GM21717 (cell line): ENCODE measurements at regions not wholly inside any gene's neighbourhood (a gene's known extent, or its start where the extent isn't known, plus 50 kb on each side); places are given as distances from the start of the nearest gene placed in this dataset.

Experiments used
- ATAC-seq: cut with Tn5 transposase; IDR thresholded peaks from one replicate; pipeline ENCODE4 v1.9.1; 2021; ENCODE audit warnings: mild to moderate bottlenecking, moderate library complexity; ENCODE audit not compliant: unreplicated experiment

DNA sequence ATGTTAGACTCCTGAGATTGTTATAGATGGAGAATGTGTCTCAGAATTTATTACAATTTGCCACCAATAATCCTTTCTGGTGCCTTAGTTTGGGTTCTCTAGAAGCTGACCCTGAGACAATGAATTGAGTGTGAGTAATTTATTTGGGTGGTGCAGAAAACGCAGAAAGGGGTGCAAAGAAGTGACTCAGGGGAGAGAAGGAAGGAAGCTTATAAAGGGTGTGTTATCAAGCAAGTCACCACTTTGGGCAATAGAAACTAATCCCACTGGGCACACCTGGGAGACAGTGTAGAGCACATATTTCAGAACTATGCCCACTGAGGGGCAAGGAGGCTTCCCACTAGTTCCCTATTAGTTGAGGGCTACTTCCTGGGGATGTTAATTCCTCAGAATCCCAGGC, 320.6 kb downstream of the MID1IP1 start:
- no peak for ATAC-seq

- ATAC-seq, result no peak
These were observed 324.6 kb downstream of the MID1IP1 start for GRCh38 chrX:39125834-39126233.

DNA sequence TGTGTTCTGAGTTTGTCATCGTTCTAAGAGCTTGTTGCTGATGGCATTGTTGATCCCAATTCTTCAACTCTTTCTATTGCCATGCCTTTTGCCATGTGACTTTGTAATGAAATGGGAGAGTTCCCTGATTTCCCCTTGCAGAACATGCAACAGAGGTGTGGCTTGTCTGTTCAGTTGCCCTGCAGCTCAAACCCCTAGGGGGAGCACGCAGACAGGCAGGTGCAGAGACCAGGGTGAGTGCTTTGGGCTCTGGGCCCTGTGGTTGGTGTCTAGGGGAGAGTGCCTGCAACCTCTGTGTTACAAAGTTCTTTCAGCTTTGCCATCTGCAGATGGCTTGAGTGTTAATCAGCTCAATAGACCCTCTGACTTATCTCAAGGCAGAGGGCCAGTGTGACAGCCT, 332.7 kb downstream of the MID1IP1 start:
- ATAC-seq, result no peak

GRCh38 chrX:39137363-39137954, 336.2 kb downstream of the MID1IP1 start:
- ATAC-seq, result no peak

DNA sequence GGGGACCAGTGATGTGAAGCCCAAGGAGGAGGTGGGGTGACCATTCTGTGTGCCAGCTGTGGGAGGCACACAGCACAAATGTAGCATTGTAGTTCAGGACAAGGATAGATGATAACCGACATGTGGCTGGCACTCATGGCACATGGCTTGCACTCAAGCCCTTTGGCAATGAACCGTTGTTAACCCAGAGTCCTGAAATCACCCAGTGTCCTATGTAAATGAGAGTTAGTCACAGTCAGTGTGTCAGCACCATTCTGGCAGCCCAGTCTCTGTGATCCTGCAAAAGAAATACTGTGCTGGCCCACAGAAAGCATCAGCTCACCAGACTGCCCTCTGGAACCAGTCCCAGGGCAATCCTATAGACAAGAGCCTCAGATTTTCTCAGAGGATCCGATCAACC, 339.3 kb downstream of the MID1IP1 start:
- ATAC-seq, result no peak

GRCh38 chrX:39144323-39144722, 343.1 kb downstream of the MID1IP1 start:
- ATAC-seq, result peak; percentile 54

GRCh38 chrX:39144956-39145355, 343.7 kb downstream of the MID1IP1 start:
- ATAC-seq, result peak; percentile 69

GRCh38 chrX:39145859-39146258, 344.6 kb downstream of the MID1IP1 start:
- no peak for ATAC-seq

DNA sequence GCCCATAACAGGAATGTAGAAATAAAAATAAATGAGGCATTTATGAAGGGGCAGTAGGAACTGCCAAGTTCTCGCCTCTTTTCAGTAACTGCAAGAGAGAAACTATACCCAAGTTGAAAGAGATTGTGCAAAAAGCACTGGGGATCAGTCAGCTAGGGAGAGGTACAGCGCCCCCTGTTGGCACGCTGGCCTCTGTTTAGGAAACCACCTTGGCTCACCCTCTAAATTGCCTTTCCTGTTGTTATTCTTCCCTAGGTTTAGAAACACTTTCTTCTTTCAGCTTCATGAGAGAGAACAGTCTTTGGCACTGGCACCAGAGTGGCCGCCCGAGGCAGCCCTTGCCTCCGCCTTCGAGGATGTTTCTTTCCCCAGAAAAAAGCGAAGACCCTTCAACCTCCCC, 348.5 kb downstream of the MID1IP1 start:
- ATAC-seq, result no peak

- ATAC-seq, result no peak
These were observed 349.0 kb downstream of the MID1IP1 start for GRCh38 chrX:39150220-39150619.

DNA sequence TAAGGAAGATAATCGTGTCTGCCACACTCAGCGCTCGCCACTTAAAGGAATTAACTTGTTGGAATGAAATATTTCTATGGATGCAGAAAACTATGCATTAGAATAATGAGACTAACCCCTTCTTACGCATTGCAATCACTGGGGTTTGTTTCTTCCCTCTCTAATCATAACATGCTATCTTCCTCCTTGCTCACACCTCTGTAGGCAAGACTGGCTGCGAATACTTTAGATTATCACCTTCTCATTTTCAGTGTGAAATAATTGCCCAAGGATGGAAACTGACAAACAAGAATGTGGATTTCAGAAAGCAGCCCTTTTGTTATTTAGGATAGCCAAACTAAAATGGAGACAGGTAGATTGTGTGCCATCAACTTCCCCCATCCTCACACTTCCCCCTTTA, 349.4 kb downstream of the MID1IP1 start:
- ATAC-seq, result no peak

DNA sequence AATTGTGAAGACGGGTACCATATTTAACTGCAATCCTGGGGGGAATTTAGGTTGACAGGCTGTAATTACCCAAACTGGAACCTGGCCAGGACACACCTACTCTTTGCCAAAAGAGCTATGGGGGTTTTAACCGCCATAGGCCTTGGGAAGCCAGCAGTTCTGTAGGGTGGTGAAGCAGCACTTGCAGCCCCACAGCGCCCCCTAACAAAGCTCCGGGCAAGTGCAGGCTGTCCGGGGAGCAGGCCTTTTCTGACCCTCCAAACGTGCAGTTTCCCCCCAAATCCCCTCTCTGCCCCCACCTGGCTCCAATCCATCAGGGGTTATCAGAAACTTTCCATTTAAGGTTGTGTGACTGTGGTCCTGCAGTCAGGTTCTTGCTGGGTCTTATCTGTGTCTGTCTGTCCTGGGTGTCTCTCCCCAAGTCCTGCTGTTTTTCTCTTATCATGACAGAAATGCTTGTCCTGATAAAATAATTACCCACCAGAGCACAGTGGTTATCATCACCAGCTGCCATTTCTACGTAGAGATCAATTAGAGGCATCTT, 350.9 kb downstream of the MID1IP1 start:
- no peak for ATAC-seq

DNA sequence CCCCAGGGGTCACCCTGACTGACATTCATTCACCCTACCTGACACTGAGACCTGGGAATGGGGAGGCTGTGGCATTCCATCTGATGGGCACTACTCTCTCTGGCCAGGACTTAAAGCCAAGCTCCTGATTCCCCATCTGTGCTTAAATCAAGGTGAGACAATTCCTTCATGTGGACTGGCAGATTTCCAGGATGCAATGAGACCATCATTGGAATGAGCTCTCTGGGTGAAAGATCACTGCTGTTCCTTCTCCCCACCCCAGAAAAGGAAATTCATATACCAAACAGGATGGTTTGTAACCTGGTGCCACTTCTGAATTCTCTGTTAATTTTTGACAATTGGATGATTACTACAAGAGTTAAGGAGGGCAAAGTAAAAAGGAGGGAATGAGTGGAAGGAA, 354.8 kb downstream of the MID1IP1 start:
- ATAC-seq, result no peak

DNA sequence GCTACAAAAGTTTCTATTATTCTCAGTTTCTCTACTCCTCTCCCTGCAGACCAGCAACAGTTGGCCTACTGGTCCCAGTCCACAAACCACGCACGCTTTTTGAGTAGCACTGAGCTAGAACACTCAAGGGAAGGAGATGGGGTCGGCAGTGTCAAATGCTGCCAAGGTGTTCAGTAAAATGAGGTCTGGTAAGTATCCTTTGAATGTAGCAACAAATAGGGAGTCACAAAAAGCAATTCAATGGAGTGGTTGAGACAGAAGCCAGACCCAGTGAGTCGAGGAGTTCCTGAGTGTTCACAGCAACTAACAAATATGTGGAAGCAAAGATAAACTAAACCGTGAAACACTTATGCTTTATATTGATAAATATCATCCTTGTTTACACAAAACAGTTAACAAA, 355.7 kb downstream of the MID1IP1 start:
- no peak for ATAC-seq

DNA sequence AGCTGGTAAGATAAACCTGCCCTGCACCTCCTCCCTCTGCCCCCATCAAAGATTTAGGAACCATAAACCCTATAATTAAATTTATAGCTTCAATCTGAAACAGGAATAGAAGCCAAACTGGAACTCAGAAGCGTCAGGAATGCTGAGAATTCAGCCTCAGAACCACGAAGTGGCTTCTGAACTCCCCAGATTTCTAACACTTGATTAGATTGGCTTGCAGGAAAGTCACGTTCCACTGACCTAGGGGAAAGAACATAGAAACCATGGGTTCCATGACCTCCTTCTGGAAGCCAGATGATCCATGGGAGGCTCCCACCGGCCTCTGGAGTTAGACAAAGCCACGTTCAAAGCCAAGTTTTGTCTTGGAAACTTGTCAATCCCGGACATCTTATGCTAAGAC, 356.5 kb downstream of the MID1IP1 start:
- ATAC-seq, result no peak

- ATAC-seq, result peak; percentile 43
These were observed 357.8 kb downstream of the MID1IP1 start for GRCh38 chrX:39158801-39159657.

DNA sequence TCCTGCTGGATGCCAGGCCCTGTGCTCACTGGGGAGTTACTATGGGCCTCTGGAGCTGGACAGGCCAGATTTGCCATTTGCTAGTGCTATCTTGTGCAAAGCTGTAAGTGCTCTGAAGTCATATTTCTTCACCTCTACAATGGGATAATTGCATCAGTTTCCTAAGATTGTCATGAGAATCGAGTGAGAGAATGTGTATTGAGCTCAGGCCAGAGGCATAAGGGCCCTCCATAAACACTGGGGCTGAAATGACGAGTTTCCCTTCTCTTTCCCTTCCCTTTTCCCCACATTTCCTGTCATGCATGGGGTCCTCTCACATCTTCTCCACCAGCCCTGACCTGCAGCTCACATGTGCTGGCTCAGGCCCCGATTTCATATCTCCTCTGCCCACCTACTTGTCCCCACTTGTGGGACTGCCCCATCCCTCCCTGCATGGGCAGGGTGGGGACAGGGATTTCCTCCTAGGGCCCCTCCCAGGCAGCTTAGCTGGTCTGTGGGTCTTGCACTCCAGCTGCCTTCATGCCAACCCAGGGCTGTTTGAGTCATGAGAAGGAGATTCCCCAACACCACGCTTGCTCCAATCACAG, 358.8 kb downstream of the MID1IP1 start:
- no peak for ATAC-seq

DNA sequence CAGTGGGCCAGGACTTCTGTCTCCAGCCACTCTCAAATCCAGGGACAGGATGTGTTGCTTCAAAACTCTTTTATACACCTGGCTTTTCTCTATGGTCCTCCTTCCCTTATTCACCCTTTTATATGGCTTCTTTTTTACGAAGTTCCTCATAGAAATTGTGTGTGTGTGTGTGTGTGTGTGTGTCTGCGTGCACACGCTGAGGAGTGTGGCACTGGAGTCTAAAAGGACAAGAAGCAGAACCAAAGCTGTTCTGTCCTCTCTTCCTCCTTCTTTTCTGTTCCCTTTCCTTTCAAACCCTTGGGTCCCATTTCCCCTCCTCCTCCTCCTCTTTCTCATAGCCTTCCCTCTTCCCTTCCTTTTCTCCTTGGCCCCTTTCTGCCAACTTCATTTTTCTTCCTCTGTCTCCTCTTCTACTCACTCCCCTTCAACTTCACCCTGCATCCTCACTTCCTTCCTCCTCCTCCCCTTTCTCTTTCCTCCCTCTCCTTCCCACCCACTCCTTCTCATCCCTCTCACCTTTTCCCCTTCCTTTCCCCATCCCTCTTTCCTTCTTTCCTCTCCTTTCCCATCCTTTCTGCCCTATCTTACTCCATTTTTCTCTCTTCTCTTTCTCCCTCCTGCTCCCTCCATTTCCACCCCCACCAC, 360.5 kb downstream of the MID1IP1 start:
- ATAC-seq, result no peak

GRCh38 chrX:39162322-39162735, 361.1 kb downstream of the MID1IP1 start:
- no peak for ATAC-seq

DNA sequence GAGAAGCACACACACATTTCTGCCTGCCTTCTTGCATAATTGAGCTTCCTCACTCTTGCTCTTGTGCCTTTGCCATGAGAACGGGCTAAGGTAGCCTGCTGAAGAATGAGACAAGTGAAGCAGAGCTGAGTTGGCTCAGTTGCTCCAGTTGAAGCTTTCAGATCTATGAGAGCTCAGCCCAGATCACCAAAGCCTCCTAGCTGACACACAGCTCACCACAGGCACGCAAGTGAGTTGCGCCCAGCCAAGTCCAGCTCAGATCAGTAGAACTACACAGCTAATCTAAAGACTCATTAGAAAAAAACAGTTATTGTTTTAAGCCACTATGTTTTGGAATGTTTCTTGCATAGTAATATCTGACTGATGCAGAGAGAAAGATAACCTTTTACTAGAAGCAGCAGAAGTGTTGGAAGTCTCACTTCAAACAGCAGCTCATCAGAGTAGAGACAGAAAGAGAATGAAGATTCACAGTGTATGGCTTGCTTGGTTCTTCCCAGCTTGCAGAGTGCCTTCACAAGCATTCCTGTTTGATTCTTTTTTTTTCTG, 362.4 kb downstream of the MID1IP1 start:
- ATAC-seq, result no peak

- ATAC-seq, result no peak
These were observed 363.0 kb downstream of the MID1IP1 start for GRCh38 chrX:39164212-39164611.
